NCI-H82 treated with DMSO at 0.1 percent for 48 hours (cell line): ENCODE measurements at regions not wholly inside any gene's neighbourhood (a gene's known extent, or its start where the extent isn't known, plus 50 kb on each side); places are given as distances from the start of the nearest gene placed in this dataset.
A peak's percentile ranks its signal among the peaks of the same experiment; 100 is the strongest.

ENCODE experiments used
- DNase-seq: peaks from one replicate; lab custom pipeline; 2025; ENCODE audit not compliant: unreplicated experiment; lab: John Stamatoyannopoulos, UW

GRCh38 chr6:77979204-77979603 is 326.4 kb downstream of the MEI4 start:
- no peak for DNase-seq

- DNase-seq: no peak
Measured at GRCh38 chr6:77986380-77987034, 333.7 kb downstream of the MEI4 start.

- no peak for DNase-seq
Measured at GRCh38 chr6:77987035-77987384, 334.2 kb downstream of the MEI4 start.

GRCh38 chr6:78010130-78010529 is 357.3 kb downstream of the MEI4 start:
- DNase-seq: no peak

- no peak for DNase-seq
Measured at GRCh38 chr6:78020586-78020985, 367.7 kb downstream of the MEI4 start.

GRCh38 chr6:78025502-78025901 is 372.7 kb downstream of the MEI4 start:
- DNase-seq: no peak

GRCh38 chr6:78031228-78031627 is 378.4 kb downstream of the MEI4 start:
- no peak for DNase-seq

- DNase-seq: no peak
Measured at GRCh38 chr6:78059171-78059570, 406.3 kb downstream of the MEI4 start.

- DNase-seq: no peak
Measured at GRCh38 chr6:78062993-78063392, 410.2 kb downstream of the MEI4 start.

GRCh38 chr6:78076371-78076770 is 423.5 kb downstream of the MEI4 start:
- DNase-seq: no peak

GRCh38 chr6:78089531-78089930 is 436.7 kb downstream of the MEI4 start:
- DNase-seq: no peak

GRCh38 chr6:78093906-78094305 is 441.1 kb downstream of the MEI4 start:
- DNase-seq: no peak

- DNase-seq: no peak
Measured at GRCh38 chr6:78101387-78101786, 448.5 kb downstream of the MEI4 start.

- DNase-seq: no peak
Measured at GRCh38 chr6:78110641-78111040, 457.8 kb downstream of the MEI4 start.

GRCh38 chr6:78117966-78118365 is 465.1 kb downstream of the MEI4 start:
- DNase-seq: peak; percentile 9

- DNase-seq: no peak
Measured at GRCh38 chr6:78131521-78131920, 478.7 kb downstream of the MEI4 start.

- no peak for DNase-seq
Measured at GRCh38 chr6:78132671-78133410, 480.0 kb downstream of the MEI4 start.

- no peak for DNase-seq
Measured at GRCh38 chr6:78150425-78150824, 497.6 kb downstream of the MEI4 start.

- DNase-seq: no peak
Measured at GRCh38 chr6:78153976-78154375, 501.1 kb downstream of the MEI4 start.

GRCh38 chr6:78157606-78158005 is 504.8 kb downstream of the MEI4 start:
- no peak for DNase-seq

GRCh38 chr6:78188891-78189290 is 536.1 kb downstream of the MEI4 start:
- no peak for DNase-seq

- no peak for DNase-seq
Measured at GRCh38 chr6:78192057-78192456, 539.2 kb downstream of the MEI4 start.

- DNase-seq: no peak
Measured at GRCh38 chr6:78199044-78199443, 546.2 kb downstream of the MEI4 start.
